SK-N-SH (cell line): ENCODE measurements at regions not wholly inside any gene's neighbourhood (a gene's known extent, or its start where the extent isn't known, plus 50 kb on each side); places are given as distances from the start of the nearest gene placed in this dataset.

Source experiments
- CTCF ChIP-seq: fragments of 200-600 bp; sonication (generic); IDR thresholded peaks from 2 replicates; pipeline ENCODE4 v1.6.1; 2017; ENCODE audit warnings: antibody characterized with exemption, mild to moderate bottlenecking, moderate library complexity
- FOXM1 ChIP-seq: IDR thresholded peaks from 2 replicates; pipeline ENCODE4 v1.4.0; 2012; ENCODE audit warnings: low read depth, mild to moderate bottlenecking
- POLR2AphosphoS5 ChIP-seq: IDR thresholded peaks from 2 replicates; pipeline ENCODE4 v1.6.1; 2012; ENCODE audit warnings: low read depth, low read length
- SMC3 ChIP-seq: IDR thresholded peaks from 2 replicates; pipeline ENCODE4 v1.6.1; 2012; ENCODE audit warnings: low read depth, low read length, improper control_type of control experiment
- USF2 ChIP-seq: fragments of 150-350 bp; IDR thresholded peaks from 2 replicates; pipeline ENCODE4 v1.6.1; 2017; ENCODE audit warnings: antibody characterized with exemption, low read length, low read depth, borderline replicate concordance

- TF ChIP-seq CTCF = no peak
- no peak for TF ChIP-seq USF2
- no peak for TF ChIP-seq SMC3
- TF ChIP-seq POLR2AphosphoS5 = no peak
- TF ChIP-seq FOXM1 = no peak
These were observed 138.9 kb upstream of the BMPER start for GRCh38 chr7:33766405-33766804.
